GM21360 (cell line): ENCODE measurements at regions not wholly inside any gene's neighbourhood (a gene's known extent, or its start where the extent isn't known, plus 50 kb on each side); places are given as distances from the start of the nearest gene placed in this dataset.

Source experiments
- ATAC-seq: cut with Tn5 transposase; IDR thresholded peaks from one replicate; pipeline ENCODE4 v1.9.1; 2021; ENCODE audit warnings: mild to moderate bottlenecking, moderate library complexity; ENCODE audit not compliant: unreplicated experiment

DNA sequence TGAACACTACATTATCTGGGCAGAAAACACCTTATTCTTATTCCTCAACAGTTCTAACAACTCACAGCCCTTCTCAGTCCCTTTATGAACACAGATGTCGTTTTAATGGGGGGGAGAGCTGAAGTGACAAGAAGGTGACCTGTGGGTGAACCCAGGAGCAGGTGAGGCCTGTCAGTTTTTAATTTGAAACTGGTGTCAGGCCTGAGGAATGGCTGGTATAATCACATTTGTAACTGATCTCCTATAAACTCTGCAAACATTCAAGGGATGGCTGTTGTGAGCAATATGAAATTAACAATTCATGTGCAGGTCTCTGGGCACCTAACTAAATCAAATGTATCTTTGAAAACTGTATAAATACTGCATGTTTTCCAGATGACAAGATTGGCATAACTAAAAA is 362.1 kb upstream of the NR5A2 start:
- ATAC-seq, result no peak

DNA sequence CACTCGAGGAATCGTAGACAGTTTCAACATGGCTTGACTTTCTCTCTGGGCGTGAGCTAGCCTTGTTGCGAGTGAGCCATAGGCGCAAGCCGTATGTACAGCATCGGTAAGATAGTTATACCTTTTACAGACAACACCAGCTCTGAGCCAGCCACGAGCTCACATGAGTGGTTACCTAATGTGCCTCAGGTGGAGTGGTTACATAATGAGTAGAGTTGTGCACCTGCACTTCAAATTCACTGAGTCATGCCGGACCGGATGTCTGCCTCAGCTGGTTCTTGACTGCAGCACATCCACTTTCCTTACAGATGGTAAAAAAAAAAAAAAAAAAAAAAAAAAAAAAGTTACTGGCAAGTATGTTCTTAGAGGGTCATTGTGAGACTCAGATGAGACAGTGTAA is 360.4 kb upstream of the NR5A2 start:
- no peak for ATAC-seq

DNA sequence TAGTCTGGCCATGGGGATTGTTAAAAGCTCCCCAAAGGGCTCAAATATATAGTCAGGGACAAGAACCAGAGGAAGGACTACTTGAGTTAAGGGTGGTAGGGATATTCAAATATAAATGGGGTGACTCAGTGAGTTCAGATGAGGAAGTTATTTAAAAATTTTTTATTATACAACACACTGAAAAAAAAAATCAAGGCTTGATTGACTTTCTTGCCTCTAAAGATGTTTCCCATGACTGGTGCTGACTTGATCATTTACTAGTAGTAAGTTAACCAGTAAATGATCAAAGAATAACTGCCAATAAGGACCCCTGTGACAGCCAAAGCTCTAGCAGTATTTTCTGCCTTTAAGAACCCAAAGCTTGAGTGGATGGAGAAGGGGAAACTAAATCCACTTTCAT is 357.6 kb upstream of the NR5A2 start:
- ATAC-seq, result no peak

DNA sequence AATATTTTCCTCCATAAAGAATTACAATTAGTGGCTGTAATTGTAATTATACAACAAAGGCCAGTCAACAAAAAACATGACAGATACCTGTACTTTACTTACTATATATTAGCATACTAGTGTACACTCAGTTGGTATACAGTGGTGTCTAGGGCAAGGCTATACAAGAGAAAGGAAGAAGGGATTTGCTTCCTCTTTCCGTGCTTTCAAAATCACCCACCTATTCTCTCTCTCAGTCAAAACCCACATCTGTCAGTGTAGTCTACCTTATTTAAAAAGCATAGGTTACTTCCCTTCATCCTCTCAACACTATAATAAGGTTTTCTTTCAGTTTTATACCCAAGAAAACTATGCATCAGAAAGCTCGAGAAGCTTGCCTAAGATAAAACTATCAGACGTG is 355.8 kb upstream of the NR5A2 start:
- ATAC-seq, result no peak

DNA sequence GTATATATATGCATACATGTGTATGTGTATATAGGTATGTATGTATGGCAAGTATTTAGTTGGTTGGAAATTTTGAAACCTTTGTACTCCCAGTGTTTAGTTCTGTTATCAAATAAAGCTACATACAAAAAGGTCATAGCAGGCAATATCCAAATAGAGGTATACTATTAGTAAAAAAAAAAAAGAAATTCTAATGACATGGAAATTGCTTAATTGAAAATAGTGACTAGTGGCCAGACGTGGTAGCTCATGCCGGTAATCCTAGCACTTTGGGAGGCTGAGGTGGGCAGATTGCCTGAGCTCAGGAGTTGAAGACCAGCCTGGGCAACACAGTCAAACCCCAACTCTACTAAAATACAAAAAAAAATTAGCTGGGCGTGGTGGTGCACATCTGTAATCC is 351.6 kb upstream of the NR5A2 start:
- ATAC-seq, result no peak

DNA sequence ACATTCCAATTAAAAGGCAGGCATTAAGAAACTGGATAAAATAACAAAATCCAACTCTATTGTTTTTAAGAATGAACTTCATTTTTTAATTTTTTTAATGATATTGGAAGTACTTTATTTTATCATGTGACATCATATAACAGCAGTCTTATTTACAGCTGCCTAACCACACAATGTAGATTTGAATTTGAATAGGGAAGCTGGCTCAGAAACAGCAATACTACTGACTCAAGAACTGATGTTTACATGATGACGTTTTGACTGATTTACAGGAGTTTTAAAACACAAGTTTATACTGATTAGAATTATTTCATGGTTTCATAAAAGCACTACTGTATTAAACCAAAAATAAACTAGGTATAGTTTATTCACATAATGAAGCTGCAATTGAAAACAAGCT is 348.7 kb upstream of the NR5A2 start:
- no peak for ATAC-seq

DNA sequence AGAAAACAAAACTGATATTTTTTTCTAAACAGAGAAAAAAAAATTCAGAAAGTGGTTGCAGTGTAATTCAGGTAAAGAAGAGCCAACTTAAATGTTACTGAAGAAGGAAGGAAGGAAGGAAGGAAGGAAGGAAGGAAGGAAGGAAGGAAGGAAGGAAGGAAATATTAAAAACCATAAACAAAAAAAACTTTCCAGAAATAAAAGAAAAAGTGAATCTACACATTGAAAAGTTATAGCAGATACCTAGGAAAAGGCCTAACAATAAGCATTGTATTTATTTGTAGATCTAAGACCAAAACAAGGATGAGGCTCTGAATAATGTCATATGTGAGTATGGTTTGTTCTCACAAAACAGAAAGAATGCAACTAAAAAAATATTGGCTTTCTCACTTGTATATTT is 345.4 kb upstream of the NR5A2 start:
- ATAC-seq, result no peak

DNA sequence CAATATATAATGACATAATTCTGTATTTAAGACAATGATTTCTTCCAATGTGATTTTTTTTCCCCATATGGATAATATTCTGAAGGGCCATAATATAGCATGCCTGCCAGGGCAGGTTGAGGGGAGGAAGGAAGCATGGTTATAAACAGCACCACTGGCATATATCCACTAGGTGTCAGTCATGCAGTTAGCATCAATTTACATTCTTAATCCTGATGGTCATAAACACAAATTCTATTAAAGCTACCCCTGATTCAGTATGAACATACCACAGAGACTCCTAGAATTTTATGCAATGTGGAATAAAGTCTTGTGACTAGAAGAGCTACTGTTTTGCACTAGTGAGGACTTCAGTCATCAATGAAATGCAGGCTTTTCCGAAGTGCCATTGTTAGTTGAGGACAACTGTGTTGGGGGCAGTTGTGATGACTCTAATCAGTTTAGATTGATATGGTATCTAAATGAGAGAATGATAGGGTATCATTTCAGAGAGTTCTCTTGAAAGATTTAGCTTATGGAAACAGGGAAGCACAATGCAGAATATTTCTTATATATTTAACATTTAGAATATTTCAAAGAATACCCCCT is 342.7 kb upstream of the NR5A2 start:
- ATAC-seq, result no peak

DNA sequence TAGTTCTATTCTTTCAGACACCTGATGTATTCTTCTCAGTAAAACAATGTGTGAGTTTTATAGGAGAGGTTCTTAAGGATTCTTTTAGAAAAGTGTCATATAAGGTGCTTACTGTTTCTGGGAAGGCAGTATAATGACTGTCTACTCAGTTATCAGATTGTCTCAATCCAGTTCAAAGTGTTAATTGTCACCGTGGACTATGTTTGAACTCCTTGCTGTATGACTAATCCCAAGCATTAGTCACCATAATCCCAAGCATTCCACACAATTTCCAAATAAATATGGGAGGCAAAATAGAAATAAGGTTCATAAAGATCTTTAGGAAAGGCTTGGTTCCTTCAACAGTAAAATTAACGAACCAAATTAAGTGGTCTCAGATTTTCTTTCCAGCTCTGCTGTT is 342.1 kb upstream of the NR5A2 start:
- ATAC-seq, result no peak

DNA sequence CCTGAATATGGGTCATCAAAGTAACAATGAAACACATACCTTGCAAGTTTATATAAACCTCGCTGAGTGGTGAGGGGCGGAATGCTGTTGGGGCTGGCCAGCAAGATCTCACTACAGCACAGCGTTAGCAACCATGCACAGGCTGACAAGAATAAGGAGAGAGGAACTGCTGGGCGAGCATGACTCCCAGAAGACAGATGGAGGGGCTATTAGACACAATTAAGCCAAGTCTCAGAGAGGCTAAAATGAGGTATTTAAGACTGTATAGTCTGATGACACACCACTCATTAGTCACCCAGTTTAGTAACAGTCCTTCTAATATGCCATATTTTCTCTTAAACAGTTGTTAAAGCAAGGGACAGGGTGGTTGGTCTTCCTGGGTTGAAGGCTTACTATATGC is 340.2 kb upstream of the NR5A2 start:
- no peak for ATAC-seq

DNA sequence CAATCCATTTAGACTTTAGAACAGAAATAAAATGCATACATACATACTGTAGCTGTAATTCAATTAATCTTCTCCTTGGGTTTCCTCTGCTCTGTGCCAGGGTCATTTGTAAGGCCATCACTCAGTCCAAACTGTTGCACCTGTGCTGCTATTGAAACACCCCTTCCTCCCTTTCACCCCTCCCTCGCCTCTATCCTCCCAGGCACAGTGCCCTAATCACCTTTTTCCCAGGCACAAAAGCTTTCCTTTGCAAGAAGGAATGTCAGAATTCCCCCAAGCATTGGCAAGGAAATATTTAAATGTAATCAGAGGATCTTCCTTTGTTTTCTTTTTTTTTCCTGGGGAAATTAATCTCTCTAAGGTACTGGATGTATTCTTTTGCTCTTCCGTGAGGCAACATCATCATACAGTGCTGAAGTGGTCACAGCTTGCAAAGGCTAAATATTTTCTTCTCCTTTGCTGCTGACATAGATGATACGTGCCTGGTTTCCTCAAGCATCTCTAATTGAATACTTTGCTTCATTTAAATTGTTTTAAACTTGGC is 339.3 kb upstream of the NR5A2 start:
- ATAC-seq, result no peak

DNA sequence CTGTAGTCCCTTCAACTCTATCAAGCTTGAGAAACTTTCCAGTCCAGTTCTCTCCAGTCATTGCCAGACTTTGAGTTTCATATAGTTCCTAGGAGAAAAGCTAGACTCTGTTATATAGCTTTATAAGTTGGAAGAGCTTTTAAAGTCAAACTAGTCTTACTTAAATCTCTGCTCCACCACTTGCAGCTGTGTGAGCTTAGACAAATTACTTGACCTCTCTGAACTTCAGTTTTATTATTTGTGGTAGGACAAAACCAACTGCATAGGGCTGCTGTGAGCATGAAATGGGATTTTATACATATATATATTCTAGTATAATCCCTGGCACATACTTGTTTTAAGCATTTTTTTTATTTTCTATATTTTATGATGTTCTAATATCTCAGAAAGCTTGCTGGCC is 338.7 kb upstream of the NR5A2 start:
- no peak for ATAC-seq

DNA sequence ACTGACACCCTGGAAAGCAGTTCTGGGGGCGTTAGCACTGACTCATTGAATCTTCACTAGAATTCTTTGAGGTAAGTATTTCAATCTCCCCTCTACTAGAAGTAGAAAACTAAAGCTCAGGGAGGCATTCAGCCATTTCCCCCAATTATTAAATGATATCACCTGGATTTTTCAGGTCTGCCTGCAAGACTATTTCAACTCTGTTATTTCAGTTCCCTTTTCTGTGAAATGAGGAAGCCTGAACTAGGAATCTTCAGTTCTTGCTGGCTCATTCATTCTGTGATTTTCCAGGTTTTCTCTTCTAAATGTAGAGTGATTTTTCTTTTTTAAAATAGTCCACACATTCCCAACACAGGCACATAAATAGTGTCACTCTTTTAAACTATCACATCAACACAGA is 337.0 kb upstream of the NR5A2 start:
- no peak for ATAC-seq

DNA sequence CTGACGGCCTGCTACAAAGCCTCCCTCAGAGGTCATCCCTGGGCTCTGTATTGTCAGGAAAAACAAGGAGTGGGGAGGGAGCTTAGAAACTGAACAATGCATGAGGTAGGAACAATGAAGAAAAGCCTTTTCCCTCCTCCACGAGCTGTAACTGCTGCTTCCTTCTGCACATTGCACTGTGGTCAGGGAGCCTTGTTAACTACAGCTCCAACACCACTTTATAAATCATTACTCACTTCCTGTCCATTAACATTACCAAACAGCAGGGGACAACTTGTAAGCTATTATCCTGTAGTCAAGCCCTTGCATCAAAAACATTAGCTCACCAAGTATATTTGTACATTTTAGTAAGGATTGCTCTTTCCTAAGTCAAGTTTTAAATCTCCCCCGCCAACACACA is 336.0 kb upstream of the NR5A2 start:
- ATAC-seq, result no peak

DNA sequence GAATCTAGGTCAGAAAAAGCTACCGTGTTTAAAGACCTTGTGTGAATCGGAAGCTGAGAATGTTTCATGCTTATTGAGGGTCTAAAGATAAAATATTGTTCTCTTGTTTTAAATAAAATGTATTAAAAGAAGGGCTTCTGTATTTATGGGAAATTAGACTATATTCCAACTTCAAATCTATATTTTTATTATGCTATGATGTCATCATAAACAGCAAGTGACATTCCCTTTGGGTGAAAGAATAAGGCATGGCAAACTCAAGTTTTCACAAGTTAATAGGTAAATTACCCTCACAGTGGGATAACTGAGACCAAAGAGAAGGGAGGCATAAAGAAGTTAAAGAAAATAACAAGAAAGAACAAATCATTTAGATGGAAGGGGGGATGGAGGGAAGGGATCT is 333.8 kb upstream of the NR5A2 start:
- no peak for ATAC-seq

DNA sequence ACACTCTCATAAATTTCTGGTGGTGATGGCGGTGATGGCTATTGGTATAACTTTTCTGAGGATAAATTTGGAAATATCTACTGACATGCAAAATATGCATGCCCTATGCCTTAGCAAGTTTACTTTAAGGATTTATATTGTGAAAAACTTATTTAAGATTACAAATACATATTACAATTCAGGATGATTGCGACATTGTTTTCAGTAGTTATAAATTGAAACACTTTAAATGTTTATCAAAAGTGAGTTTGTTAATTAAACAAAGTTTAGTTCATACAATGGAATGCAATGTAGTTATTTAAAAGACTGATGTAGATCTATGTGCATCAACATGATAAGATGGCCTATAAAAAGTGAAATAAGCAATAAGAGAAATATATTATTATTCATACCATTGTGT is 331.3 kb upstream of the NR5A2 start:
- no peak for ATAC-seq

DNA sequence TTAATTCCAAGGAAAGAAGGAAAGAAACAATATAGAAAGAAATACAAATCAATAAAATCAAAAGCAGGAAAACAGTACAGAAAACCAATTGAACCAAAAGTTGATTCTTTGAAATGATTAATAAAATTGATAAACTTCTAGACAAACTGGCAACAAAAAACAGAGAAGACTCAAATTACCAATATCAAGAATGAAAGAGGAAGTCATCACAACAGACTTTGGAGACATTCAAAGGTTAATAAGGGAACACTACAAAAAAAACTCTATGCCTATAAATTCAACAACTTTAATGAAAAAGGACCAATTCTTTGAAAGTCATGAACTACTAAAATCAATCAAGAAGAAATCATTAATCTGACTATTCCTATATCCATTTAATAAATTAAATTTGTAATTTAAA is 329.3 kb upstream of the NR5A2 start:
- no peak for ATAC-seq

DNA sequence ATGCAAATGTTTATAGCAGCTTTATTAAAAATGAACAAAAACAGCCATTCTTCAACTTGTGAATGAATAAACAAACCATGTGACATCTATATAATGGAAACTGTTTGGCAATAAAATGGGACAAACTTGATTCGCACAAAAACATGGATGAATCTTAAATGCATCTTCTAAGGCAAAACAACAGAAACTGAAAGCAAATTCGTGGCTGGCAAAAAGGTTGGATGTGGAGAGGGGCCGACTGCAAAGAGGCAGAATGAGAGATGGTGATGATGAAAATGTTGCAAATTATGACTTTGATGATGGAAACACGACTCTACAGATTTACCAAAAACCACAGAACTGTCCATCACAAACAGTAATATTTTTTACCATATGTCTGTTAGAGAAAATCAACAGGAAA is 327.0 kb upstream of the NR5A2 start:
- ATAC-seq, result no peak

DNA sequence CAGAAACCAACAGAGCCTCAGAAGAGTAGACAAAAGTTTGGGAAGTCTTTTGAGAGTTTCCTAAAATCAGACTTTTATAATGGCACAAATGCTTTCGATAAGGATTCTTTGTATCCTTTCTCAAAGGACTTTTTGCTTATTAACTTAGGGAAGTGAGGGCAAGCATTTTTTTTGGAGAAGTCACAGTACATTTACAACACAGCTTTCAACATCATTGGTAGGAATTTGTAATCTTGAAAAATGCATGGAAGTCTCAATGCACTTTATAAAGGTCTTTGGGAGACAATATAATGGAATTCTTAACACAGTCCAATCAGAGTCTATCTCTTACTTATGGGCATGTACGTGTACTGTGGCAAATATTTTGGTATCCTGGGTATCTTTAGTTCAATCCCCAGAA is 325.8 kb upstream of the NR5A2 start:
- no peak for ATAC-seq

DNA sequence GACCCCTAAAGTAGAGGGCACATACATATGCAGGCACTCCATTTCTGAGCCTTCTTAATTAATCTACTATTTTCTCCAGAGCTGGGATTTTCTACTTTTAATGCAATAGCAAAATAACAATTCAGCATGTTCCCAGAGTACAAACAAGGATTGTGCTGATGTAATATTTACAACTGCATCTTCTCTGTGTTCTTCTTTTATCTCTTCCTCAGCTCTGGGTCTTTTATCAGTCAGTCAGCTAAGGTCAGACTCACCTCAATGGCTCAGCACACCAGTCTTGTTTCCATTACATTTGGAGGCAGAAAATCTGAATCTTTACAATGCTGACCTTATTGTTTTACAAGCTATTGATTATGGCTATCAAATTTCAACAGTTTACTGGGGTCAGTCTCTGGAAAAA is 323.3 kb upstream of the NR5A2 start:
- no peak for ATAC-seq

DNA sequence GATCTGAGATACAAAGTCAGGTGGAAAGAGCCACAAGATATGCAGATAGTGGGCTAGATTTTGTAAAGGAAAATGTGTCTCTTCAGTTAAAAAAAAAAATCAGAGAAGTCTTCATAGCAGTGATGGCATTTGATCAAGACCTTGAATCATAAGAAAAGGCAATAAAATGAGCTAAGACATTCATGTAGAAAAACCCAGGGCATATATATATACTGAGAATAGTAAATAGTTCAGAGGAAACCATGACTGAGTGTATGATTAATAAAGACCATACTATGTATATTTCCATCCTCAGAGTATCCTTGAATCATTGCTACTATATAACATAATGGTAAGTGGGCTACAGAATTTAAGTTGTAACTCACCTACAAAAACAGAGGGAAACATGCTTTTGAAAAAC is 321.7 kb upstream of the NR5A2 start:
- ATAC-seq, result no peak

DNA sequence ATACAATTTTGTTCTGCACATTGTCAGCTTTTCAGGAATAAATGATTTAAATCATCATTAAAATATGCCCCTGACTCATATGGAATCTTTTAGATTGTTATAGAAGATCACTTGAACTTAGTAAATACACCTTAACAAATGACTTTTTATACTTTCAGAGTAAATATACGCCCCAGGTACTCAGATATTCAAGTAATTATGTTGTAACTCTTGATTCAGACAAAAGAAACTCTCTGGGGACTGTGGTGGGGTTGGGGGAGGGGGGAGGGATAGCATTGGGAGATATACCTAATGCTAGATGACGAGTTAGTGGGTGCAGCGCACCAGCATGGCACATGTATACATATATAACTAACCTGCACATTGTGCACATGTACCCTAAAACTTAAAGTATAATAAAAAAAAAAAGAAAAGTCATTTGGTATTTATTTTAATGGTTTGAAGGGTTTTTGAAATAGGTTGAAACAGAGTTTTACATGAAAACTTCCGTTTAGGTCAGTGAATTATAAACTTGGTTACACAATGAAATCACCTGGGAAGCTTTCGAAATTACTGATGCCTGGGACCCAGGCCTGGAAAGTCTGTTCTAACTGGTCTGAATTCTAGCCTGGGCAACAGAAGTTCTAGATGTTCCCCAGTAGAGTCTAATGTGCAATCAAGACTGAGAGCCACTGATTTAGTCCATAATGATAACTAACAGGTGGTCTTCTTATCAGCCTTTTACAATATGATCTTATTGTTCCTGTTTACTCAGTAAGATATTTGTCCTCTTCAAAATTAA is 320.5 kb upstream of the NR5A2 start:
- no peak for ATAC-seq

DNA sequence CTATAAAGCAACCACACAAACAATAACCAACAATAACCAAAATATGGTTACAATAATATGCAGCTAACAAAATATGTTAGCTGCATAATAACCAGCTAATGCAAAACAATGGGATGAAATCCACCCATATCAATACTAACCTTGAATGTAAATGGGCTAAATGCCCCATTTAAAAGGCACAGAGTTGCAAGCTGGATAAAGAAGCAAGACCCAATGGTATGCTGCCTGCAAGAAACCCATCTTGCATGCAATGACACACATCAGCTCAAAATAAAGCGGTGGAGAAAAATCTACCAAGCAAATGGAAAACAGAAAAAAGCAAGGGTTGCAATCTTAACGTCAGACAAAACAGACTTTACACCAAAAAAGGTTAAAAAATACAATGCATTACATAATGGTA is 316.5 kb upstream of the NR5A2 start:
- no peak for ATAC-seq
